Sigmoid colon (tissue), 4 donors: ENCODE measurements at regions not wholly inside any gene's neighbourhood (a gene's known extent, or its start where the extent isn't known, plus 50 kb on each side); places are given as distances from the start of the nearest gene placed in this dataset.

Experiments used
- POLR2A ChIP-seq, 2 donors: fragments of 450-650 bp; IDR thresholded peaks; one replicate each; pipeline ENCODE4 v1.6.1; 2016; ENCODE audit warnings: antibody characterized with exemption in 2 of 2, mild to moderate bottlenecking in 2 of 2, moderate library complexity in 2 of 2
- POLR2AphosphoS5 ChIP-seq, 4 donors: sonication (generic); formaldehyde crosslinking; IDR thresholded peaks; one replicate each; pipeline ENCODE4 v1.6.1; 2017; ENCODE audit warnings: antibody characterized with exemption in 4 of 4
- TF ChIP-seq, protein P1 (sequence below), 4 experiments: fragments of 450-650 bp in 3 of 4; fragments of 200-600 bp in 1 of 4; IDR thresholded peaks; one replicate each; pipeline ENCODE4 v1.5.1; 2016 to 2019; ENCODE audit warnings: antibody characterized with exemption in 4 of 4, mild to moderate bottlenecking in 3 of 4, moderate library complexity in 2 of 4

- TF ChIP-seq POLR2A (IDR thresholded peaks at IDR 0.05): no peak
- TF ChIP-seq POLR2AphosphoS5 (IDR thresholded peaks at IDR 0.05): no peak
- TF ChIP-seq, protein P1, sequence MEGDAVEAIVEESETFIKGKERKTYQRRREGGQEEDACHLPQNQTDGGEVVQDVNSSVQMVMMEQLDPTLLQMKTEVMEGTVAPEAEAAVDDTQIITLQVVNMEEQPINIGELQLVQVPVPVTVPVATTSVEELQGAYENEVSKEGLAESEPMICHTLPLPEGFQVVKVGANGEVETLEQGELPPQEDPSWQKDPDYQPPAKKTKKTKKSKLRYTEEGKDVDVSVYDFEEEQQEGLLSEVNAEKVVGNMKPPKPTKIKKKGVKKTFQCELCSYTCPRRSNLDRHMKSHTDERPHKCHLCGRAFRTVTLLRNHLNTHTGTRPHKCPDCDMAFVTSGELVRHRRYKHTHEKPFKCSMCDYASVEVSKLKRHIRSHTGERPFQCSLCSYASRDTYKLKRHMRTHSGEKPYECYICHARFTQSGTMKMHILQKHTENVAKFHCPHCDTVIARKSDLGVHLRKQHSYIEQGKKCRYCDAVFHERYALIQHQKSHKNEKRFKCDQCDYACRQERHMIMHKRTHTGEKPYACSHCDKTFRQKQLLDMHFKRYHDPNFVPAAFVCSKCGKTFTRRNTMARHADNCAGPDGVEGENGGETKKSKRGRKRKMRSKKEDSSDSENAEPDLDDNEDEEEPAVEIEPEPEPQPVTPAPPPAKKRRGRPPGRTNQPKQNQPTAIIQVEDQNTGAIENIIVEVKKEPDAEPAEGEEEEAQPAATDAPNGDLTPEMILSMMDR (IDR thresholded peaks at IDR 0.05): no peak
Measured at GRCh38 chr10:125331056-125331455, 170.7 kb upstream of the CTBP2 start.
